NB4 (cell line): ENCODE measurements at regions not wholly inside any gene's neighbourhood (a gene's known extent, or its start where the extent isn't known, plus 50 kb on each side); places are given as distances from the start of the nearest gene placed in this dataset.

Experiments
- CTCF ChIP-seq: IDR thresholded peaks from one replicate; pipeline ENCODE4 v1.5.1; 2012; ENCODE audit warnings: low read depth, low read length
- MAX ChIP-seq: IDR thresholded peaks from 2 replicates; pipeline ENCODE4 v1.6.1; 2011; ENCODE audit warnings: low read depth, low read length
- MYC ChIP-seq: IDR thresholded peaks from 2 replicates; pipeline ENCODE4 v1.6.1; 2011; ENCODE audit warnings: low read depth, low read length
- POLR2A ChIP-seq: IDR thresholded peaks from 2 replicates; pipeline ENCODE4 v1.6.1; 2011; ENCODE audit warnings: mild to moderate bottlenecking; ENCODE audit not compliant: insufficient read length; ENCODE audit errors: extremely low read depth

- TF ChIP-seq MAX (no peak), CTCF (no peak), POLR2A (no peak), MYC (no peak)
Measured at GRCh38 chr14:101028971-101029667, 125.6 kb upstream of the RTL1 start.
